Panc1 (cell line): ENCODE measurements at regions not wholly inside any gene's neighbourhood (a gene's known extent, or its start where the extent isn't known, plus 50 kb on each side); places are given as distances from the start of the nearest gene placed in this dataset.

Experiments used
- ATAC-seq: fragments of 200-7000 bp; cut with Tn5 transposase; 2 replicates; pipeline ENCODE4 v1.9.1; 2020; ENCODE audit warnings: mild to moderate bottlenecking, moderate library complexity
- BruUV-seq: library from RNA; stranded (reverse); fragments of 400-500 nt; replicated peaks from 2 replicates; lab custom pipeline; 2021; lab: Mats Ljungman, UMichigan
- CTCF ChIA-PET: fragments of 300-600 bp; sonication (Branson Sonifier 250); formaldehyde crosslinking; loops from one replicate; lab custom pipeline; 2022; ENCODE audit warnings: antibody characterized with exemption; lab: Charles Lee
- POLR2A ChIA-PET: fragments of 300-600 bp; sonication (Branson Sonifier 250); formaldehyde crosslinking; loops from one replicate; lab custom pipeline; 2022; ENCODE audit warnings: antibody characterized with exemption; lab: Charles Lee
- DNase-seq: peaks from one replicate; pipeline ENCODE4 v3.0.0-alpha.2; 2010; ENCODE audit warnings: low read depth, low spot score
- H3K27ac ChIP-seq: 2 replicates; pipeline ENCODE4 v1.5.1; 2011; ENCODE audit warnings: mild to moderate bottlenecking, low read length, inconsistent platforms
- H3K27me3 ChIP-seq: fragments of 200-500 bp; sonication (Bioruptor generic); 2 replicates; pipeline ENCODE4 v1.6.0; 2014; ENCODE audit warnings: low read length, inconsistent platforms; ENCODE audit not compliant: control insufficient read depth, insufficient read depth
- H3K36me3 ChIP-seq: fragments of 200-500 bp; sonication (Bioruptor generic); 2 replicates; pipeline ENCODE4 v1.5.1; 2014; ENCODE audit warnings: inconsistent platforms, mild to moderate bottlenecking, low read length, moderate library complexity; ENCODE audit not compliant: control insufficient read depth, insufficient read depth
- H3K4me1 ChIP-seq: 2 replicates; pipeline ENCODE4 v1.5.1; 2011; ENCODE audit warnings: inconsistent platforms, mild to moderate bottlenecking, low read length, moderate library complexity; ENCODE audit not compliant: control insufficient read depth, insufficient read depth
- H3K4me3 ChIP-seq, 2 experiments: 2 replicates each; pipeline ENCODE4 v1.5.1; 2011 to 2012; ENCODE audit warnings: low read depth in 2 of 2, low read length in 2 of 2, mild to moderate bottlenecking in 2 of 2, inconsistent platforms in 1 of 2, moderate library complexity in 1 of 2
- H3K9me3 ChIP-seq: fragments of 200-500 bp; sonication (Bioruptor generic); 2 replicates; pipeline ENCODE4 v1.5.1; 2014; ENCODE audit warnings: low read depth, mild to moderate bottlenecking, inconsistent platforms, low read length, moderate library complexity; ENCODE audit not compliant: control insufficient read depth, insufficient read depth
- CTCF ChIP-seq: fragments of 450-650 bp; IDR thresholded peaks from 2 replicates; pipeline ENCODE4 v1.5.1; 2017; ENCODE audit warnings: mild to moderate bottlenecking
- POLR2AphosphoS5 ChIP-seq: IDR thresholded peaks from 2 replicates; pipeline ENCODE4 v1.6.1; 2012; ENCODE audit warnings: mild to moderate bottlenecking, low read depth, low read length, moderate library complexity
- REST ChIP-seq, 2 experiments: IDR thresholded peaks; 2 replicates each; pipeline ENCODE4 v1.6.1; 2011 to 2012; ENCODE audit warnings: low read depth in 2 of 2, control low read depth in 1 of 2, low read length in 1 of 2, mild to moderate bottlenecking in 1 of 2, moderate library complexity in 1 of 2; ENCODE audit not compliant: insufficient read depth in 1 of 2
- SIN3A ChIP-seq: IDR thresholded peaks from 2 replicates; pipeline ENCODE4 v1.6.1; 2012; ENCODE audit warnings: low read depth, mild to moderate bottlenecking, low read length, moderate library complexity, borderline replicate concordance; ENCODE audit not compliant: insufficient read depth
- TCF7L2 ChIP-seq: IDR thresholded peaks from 2 replicates; pipeline ENCODE4 v1.6.1; 2011; ENCODE audit warnings: mild to moderate bottlenecking, low read depth, low read length, inconsistent platforms
- in situ Hi-C: cut with HindIII; loops from 2 replicates; pipeline ENCODE4 v1.10.0; 2016; ENCODE audit warnings: low sequenced_read_pairs, low pct_unique_long_range_greater_than_20kb
- intact Hi-C: fragments of 100-400 bp; cut with micrococcal nuclease; formaldehyde crosslinking; loops from one replicate; pipeline ENCODE4 v1.10.0; 2022; ENCODE audit not compliant: unreplicated experiment

DNA sequence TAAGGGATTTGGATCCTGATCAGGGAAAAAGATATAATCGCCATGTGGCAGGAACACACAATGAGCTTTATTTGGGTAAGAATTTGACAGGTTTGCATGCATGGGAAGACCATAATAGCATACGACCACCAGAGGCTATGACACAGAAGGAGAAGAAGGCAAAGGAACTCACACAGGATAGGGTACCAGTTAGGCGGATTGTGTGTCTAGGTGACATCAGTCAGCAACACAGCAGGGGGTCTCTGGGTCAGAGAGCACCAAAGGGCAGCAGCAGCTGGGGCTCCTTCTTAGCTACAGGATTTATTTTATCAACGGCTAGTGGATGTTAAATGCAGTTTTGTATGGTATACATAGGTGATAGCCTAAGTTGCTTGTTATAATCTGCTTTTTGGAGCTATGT lies 551.3 kb downstream of the KCNT2 start:
- POLR2A ChIA-PET: interaction anchor here (0.5 kb wide), 1 partner anchor 37 kb away, joined by 7 read pairs; no protein-coding TSS in a partner anchor
- no peak overlapping the region for H3K27ac ChIP-seq
- H3K27me3 ChIP-seq: no peaks in the 10 kb centered on the region
- no peaks in the 10 kb centered on the region for H3K4me1 ChIP-seq
- CTCF ChIA-PET: no interaction called here
- in situ Hi-C loops (no loop called here), intact Hi-C loops (no loop called here)
- no peaks in the 10 kb centered on the region for H3K36me3 ChIP-seq
- H3K4me3 ChIP-seq: no peak overlapping the region
- no peak for ATAC-seq
- no peak for DNase-seq
- no TSS peak for BruUV-seq
- TF ChIP-seq TCF7L2: no peak
- TF ChIP-seq CTCF: no peak
- no peak for TF ChIP-seq SIN3A
- TF ChIP-seq REST (IDR thresholded peaks at IDR 0.05; ENCODE audit: insufficient read depth in 1 of 2, low read depth in 2 of 2, low read length in 1 of 2): no peak
- TF ChIP-seq POLR2AphosphoS5: no peak
- H3K9me3 ChIP-seq: no peaks in the 10 kb centered on the region

GRCh38 chr1:196049407-196049806 lies 558.8 kb downstream of the KCNT2 start:
- ChIA-PET POLR2A (no interaction called here), CTCF (no interaction called here)
- no TSS peak for BruUV-seq
- Histone ChIP-seq H3K4me3 (no peak overlapping the region), H3K4me1 (no peaks in the 10 kb centered on the region), H3K27ac (no peak overlapping the region), H3K27me3 (no peaks in the 10 kb centered on the region), H3K36me3 (no peaks in the 10 kb centered on the region), H3K9me3 (no peaks in the 10 kb centered on the region)
- in situ Hi-C loops (no loop called here), intact Hi-C loops (no loop called here)
- DNase-seq (no peak), ATAC-seq (no peak)
- TF ChIP-seq CTCF (no peak), SIN3A (no peak), TCF7L2 (no peak), POLR2AphosphoS5 (no peak), REST (IDR thresholded peaks at IDR 0.05; ENCODE audit: insufficient read depth in 1 of 2, low read depth in 2 of 2, low read length in 1 of 2) (no peak)
